ENCODE measurements at regions not wholly inside any gene's neighbourhood (a gene's known extent, or its start where the extent isn't known, plus 50 kb on each side); places are given as distances from the start of the nearest gene placed in this dataset.

DNA sequence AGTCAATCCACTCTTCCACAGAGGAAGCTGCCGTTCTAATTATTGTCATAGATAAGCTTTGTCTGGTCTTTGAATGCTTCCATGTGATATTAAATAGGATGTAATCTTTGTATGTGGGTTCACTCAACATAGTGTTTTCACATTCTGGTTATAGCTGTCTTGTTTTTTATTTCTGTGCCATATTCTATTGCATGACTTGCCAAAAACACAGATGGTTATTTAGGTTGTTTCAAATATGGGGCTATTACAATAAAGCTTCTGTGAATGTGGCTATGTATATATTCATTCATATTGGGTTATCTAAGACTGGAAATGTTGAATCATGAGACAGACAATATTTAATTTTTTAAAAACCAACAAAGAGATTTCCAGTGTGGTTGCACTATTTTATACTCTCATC, 1109.3 kb upstream of the LRRTM3 start:
- Mint-ChIP-seq H3K4me1 (ENCODE audit: low read depth in 2 of 2) (no peaks in the 10 kb centered on the region), H3K9me3 (peaks cover 3% of the 10 kb centered on the region), H3K27me3 (no peaks in the 10 kb centered on the region), H3K36me3 (no peaks in the 10 kb centered on the region), H3K4me3 (no peak overlapping the region), H3K27ac (no peak overlapping the region)
- no peak for ATAC-seq
- DNase-seq (ENCODE audit: low spot score): no peak

GRCh38 chr10:65818990-65819389, 1106.8 kb upstream of the LRRTM3 start:
- Mint-ChIP-seq H3K9me3 (peaks cover 3% of the 10 kb centered on the region), H3K36me3 (no peaks in the 10 kb centered on the region), H3K4me3 (no peak overlapping the region), H3K4me1 (ENCODE audit: low read depth in 2 of 2) (no peaks in the 10 kb centered on the region), H3K27me3 (no peaks in the 10 kb centered on the region), H3K27ac (no peak overlapping the region)
- DNase-seq (ENCODE audit: low spot score): no peak
- ATAC-seq: no peak

GRCh38 chr10:65827359-65827758, 1098.5 kb upstream of the LRRTM3 start:
- no peak for ATAC-seq
- H3K27ac Mint-ChIP-seq: no peak overlapping the region

GRCh38 chr10:65838811-65839210, 1087.0 kb upstream of the LRRTM3 start:
- Mint-ChIP-seq H3K27ac (no peak overlapping the region), H3K9me3 (peaks cover 16% of the 10 kb centered on the region), H3K36me3 (no peaks in the 10 kb centered on the region), H3K4me1 (ENCODE audit: low read depth in 2 of 2) (no peaks in the 10 kb centered on the region), H3K27me3 (no peaks in the 10 kb centered on the region), H3K4me3 (no peak overlapping the region)
- no peak for DNase-seq (ENCODE audit: low spot score)
- ATAC-seq: no peak

More at GRCh38 chr10:65827359-65827758, 1098.5 kb upstream of the LRRTM3 start:
- H3K9me3 Mint-ChIP-seq: peaks cover 7% of the 10 kb centered on the region
- H3K27me3 Mint-ChIP-seq: no peaks in the 10 kb centered on the region
- DNase-seq (ENCODE audit: low spot score): no peak
- no peak overlapping the region for H3K4me3 Mint-ChIP-seq
- peaks cover 4% of the 10 kb centered on the region for H3K36me3 Mint-ChIP-seq
- H3K4me1 Mint-ChIP-seq (ENCODE audit: low read depth in 2 of 2): no peaks in the 10 kb centered on the region

DNA sequence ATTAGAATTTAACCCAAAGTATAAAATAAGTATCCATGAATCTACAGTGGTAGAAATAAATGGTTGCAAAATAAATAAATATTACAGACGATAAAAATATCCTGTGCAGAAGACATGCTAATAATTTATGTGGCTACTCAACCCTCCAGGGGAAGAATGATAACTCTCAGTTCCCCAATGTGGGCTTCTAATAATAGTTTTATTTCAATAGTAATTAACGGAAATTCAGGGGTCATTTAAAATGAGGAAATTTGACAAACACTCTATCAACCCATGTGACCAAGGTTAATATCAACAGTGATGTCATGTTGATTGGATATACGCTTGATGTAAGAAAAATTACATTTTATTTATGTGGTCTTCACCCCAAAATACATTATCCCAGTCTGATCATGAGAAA, 1082.6 kb upstream of the LRRTM3 start:
- ATAC-seq: no peak
- Mint-ChIP-seq H3K27ac (no peak overlapping the region), H3K36me3 (no peaks in the 10 kb centered on the region), H3K4me3 (no peak overlapping the region), H3K27me3 (no peaks in the 10 kb centered on the region), H3K4me1 (ENCODE audit: low read depth in 2 of 2) (no peaks in the 10 kb centered on the region), H3K9me3 (peaks cover 18% of the 10 kb centered on the region)
- DNase-seq (ENCODE audit: low spot score): no peak

GRCh38 chr10:65845916-65846315, 1079.9 kb upstream of the LRRTM3 start:
- Mint-ChIP-seq H3K36me3 (no peaks in the 10 kb centered on the region), H3K4me3 (no peak overlapping the region), H3K4me1 (ENCODE audit: low read depth in 2 of 2) (no peaks in the 10 kb centered on the region), H3K9me3 (peaks cover 22% of the 10 kb centered on the region), H3K27me3 (no peaks in the 10 kb centered on the region), H3K27ac (no peak overlapping the region)
- ATAC-seq (no peak), DNase-seq (ENCODE audit: low spot score) (no peak)

DNA sequence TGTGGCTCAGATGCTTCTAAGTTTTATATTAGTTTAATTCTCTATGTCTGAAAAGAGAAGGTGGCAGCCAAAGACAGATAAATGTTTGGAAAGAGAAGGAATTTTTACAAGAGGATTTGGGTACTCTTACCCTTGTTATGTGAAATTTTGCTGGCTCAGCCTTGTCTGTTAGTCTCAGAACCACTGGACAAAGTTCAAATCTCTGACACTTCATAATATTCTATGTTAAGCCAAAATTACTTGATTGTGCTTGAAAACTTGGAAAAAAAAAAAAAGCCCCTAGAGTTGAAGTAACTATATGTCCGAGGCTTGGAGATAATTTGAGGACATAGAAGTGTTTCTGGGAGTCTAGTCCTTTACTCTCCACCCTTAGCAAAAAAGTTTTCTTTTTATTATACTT, 1079.3 kb upstream of the LRRTM3 start:
- H3K4me1 Mint-ChIP-seq (ENCODE audit: low read depth in 2 of 2): no peaks in the 10 kb centered on the region
- H3K9me3 Mint-ChIP-seq: peaks cover 24% of the 10 kb centered on the region
- no peak for DNase-seq (ENCODE audit: low spot score)
- ATAC-seq: no peak
- H3K36me3 Mint-ChIP-seq: no peaks in the 10 kb centered on the region
- H3K4me3 Mint-ChIP-seq: no peak overlapping the region
- H3K27ac Mint-ChIP-seq: no peak overlapping the region
- no peaks in the 10 kb centered on the region for H3K27me3 Mint-ChIP-seq

DNA sequence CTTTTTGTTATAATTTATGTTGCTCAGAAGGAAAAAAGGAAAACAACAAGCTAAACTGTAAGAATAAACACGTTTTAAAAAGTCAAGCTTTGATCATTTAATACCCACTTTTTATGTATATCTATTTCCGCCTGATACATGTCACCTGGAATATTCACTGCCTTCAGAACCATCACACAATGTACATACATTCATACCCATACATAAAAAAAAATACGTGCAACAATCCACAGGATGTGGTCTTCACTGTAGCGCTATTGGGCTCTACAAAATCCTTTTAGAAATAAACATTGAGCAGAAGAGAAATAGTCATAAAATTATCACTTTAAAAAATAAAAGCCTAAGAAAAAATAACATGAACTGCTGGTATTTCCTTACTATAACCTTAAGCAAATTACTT, 1078.9 kb upstream of the LRRTM3 start:
- no peaks in the 10 kb centered on the region for H3K36me3 Mint-ChIP-seq
- ATAC-seq: no peak

GRCh38 chr10:65847436-65848230, 1078.2 kb upstream of the LRRTM3 start:
- no peak overlapping the region for H3K27ac Mint-ChIP-seq

More for the DNA sequence above, 1078.9 kb upstream of the LRRTM3 start:
- H3K9me3 Mint-ChIP-seq: peaks cover 26% of the 10 kb centered on the region
- DNase-seq (ENCODE audit: low spot score): no peak
- H3K27ac Mint-ChIP-seq: no peak overlapping the region
- H3K27me3 Mint-ChIP-seq: no peaks in the 10 kb centered on the region
- H3K4me1 Mint-ChIP-seq (ENCODE audit: low read depth in 2 of 2): no peaks in the 10 kb centered on the region
- no peak overlapping the region for H3K4me3 Mint-ChIP-seq

GRCh38 chr10:65858841-65859240, 1067.0 kb upstream of the LRRTM3 start:
- Mint-ChIP-seq H3K9me3 (peaks cover 20% of the 10 kb centered on the region), H3K36me3 (peaks cover 5% of the 10 kb centered on the region), H3K4me3 (no peak overlapping the region), H3K27ac (no peak overlapping the region), H3K27me3 (no peaks in the 10 kb centered on the region), H3K4me1 (ENCODE audit: low read depth in 2 of 2) (no peaks in the 10 kb centered on the region)
- ATAC-seq: no peak
- no peak for DNase-seq (ENCODE audit: low spot score)

More at GRCh38 chr10:65847436-65848230, 1078.2 kb upstream of the LRRTM3 start:
- no peak overlapping the region for H3K4me3 Mint-ChIP-seq
- DNase-seq (ENCODE audit: low spot score): no peak
- ATAC-seq: no peak
- H3K36me3 Mint-ChIP-seq: no peaks in the 10 kb centered on the region
- H3K4me1 Mint-ChIP-seq (ENCODE audit: low read depth in 2 of 2): no peaks in the 10 kb centered on the region
- H3K27me3 Mint-ChIP-seq: no peaks in the 10 kb centered on the region
- peaks cover 27% of the 10 kb centered on the region for H3K9me3 Mint-ChIP-seq

GRCh38 chr10:65861249-65861648, 1064.6 kb upstream of the LRRTM3 start:
- ATAC-seq: no peak
- Mint-ChIP-seq H3K36me3 (peaks cover 9% of the 10 kb centered on the region), H3K4me1 (ENCODE audit: low read depth in 2 of 2) (no peaks in the 10 kb centered on the region)

More at GRCh38 chr10:65861249-65861648, 1064.6 kb upstream of the LRRTM3 start:
- Mint-ChIP-seq H3K9me3 (peaks cover 20% of the 10 kb centered on the region), H3K27ac (no peak overlapping the region), H3K27me3 (no peaks in the 10 kb centered on the region), H3K4me3 (no peak overlapping the region)
- DNase-seq (ENCODE audit: low spot score): no peak

All from natural killer cell treated with Interleukin-12 subunit alpha and Interleukin-12 subunit beta and Interleukin-15 and Interleukin-18, amount 100 ng/mL, for 72 hours (primary cell).